ENCODE measurements at regions not wholly inside any gene's neighbourhood (a gene's known extent, or its start where the extent isn't known, plus 50 kb on each side); places are given as distances from the start of the nearest gene placed in this dataset.

DNA sequence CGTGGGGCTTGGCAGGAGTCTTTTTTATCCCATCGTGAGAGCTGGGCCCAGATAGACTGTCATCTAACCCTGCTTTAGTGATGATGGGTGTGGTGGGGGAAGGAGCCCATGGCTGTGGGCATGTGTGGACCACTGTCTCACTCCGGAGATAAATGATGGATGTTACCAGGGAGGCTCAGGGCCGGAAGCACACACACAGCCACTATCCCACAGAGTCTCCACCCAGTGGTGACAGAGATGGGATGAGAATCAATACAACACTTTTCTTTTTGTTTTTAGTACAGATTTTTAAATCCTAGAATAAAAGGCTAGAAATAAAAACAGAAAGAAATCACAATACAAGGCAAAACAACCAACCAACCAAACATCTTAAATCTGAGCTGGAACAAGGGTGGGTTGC is 233.4 kb downstream of the SOX11 start:
- TF ChIP-seq POLR2A (IDR thresholded peaks at IDR 0.05) (no peak), CTCF (IDR thresholded peaks at IDR 0.05) (no peak)
